B cell (primary cell): ENCODE measurements at regions not wholly inside any gene's neighbourhood (a gene's known extent, or its start where the extent isn't known, plus 50 kb on each side); places are given as distances from the start of the nearest gene placed in this dataset.

Source experiments
- EZH2 ChIP-seq: IDR thresholded peaks from 2 replicates; pipeline ENCODE4 v1.6.1; 2012; ENCODE audit warnings: borderline replicate concordance, low read depth, mild to moderate bottlenecking, moderate library complexity, low read length; ENCODE audit not compliant: insufficient read depth, poor library complexity, severe bottlenecking
- TF ChIP-seq, protein P1 (sequence below): fragments of 200-600 bp; IDR thresholded peaks from one replicate; pipeline ENCODE4 v1.8.0; 2022; ENCODE audit warnings: antibody characterized with exemption, mild to moderate bottlenecking

GRCh38 chr22:44383652-44384562 lies 71.2 kb upstream of the SHISAL1 start:
- TF ChIP-seq, protein P1, sequence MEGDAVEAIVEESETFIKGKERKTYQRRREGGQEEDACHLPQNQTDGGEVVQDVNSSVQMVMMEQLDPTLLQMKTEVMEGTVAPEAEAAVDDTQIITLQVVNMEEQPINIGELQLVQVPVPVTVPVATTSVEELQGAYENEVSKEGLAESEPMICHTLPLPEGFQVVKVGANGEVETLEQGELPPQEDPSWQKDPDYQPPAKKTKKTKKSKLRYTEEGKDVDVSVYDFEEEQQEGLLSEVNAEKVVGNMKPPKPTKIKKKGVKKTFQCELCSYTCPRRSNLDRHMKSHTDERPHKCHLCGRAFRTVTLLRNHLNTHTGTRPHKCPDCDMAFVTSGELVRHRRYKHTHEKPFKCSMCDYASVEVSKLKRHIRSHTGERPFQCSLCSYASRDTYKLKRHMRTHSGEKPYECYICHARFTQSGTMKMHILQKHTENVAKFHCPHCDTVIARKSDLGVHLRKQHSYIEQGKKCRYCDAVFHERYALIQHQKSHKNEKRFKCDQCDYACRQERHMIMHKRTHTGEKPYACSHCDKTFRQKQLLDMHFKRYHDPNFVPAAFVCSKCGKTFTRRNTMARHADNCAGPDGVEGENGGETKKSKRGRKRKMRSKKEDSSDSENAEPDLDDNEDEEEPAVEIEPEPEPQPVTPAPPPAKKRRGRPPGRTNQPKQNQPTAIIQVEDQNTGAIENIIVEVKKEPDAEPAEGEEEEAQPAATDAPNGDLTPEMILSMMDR, result no peak
- TF ChIP-seq EZH2, result no peak
